ENCODE measurements at regions not wholly inside any gene's neighbourhood (a gene's known extent, or its start where the extent isn't known, plus 50 kb on each side); places are given as distances from the start of the nearest gene placed in this dataset.
"Not testable (repeated sequence)": the region's sequence is repeated elsewhere in the genome, so short reads cannot be mapped to it uniquely, and the experiment has no call there.

- TF ChIP-seq CTCF (IDR thresholded peaks at IDR 0.05), result no peak
- ATAC-seq (ENCODE audit: low read depth) (no peak), DNase-seq (no peak)
- no peaks in the 10 kb centered on the region for H3K4me1 Mint-ChIP-seq
- no peaks in the 10 kb centered on the region for H3K9me3 Mint-ChIP-seq
- no peak overlapping the region for H3K27ac Mint-ChIP-seq
- no peaks in the 10 kb centered on the region for H3K36me3 Mint-ChIP-seq (ENCODE audit: low read depth)
- H3K4me3 Mint-ChIP-seq, result no peak overlapping the region
- POLR2A ChIA-PET, result no interaction called here
- no peaks in the 10 kb centered on the region for H3K27me3 Mint-ChIP-seq
- CTCF ChIA-PET, result no interaction called here
- intact Hi-C loops (cut with micrococcal nuclease), result no loop called here
These were observed 195.9 kb downstream of the SHOX start for GRCh38 chrX:826448-826847.

GRCh38 chrX:825991-826390 lies 195.4 kb downstream of the SHOX start:
- Mint-ChIP-seq H3K27ac (no peak overlapping the region), H3K36me3 (ENCODE audit: low read depth) (no peaks in the 10 kb centered on the region), H3K27me3 (no peaks in the 10 kb centered on the region), H3K9me3 (no peaks in the 10 kb centered on the region), H3K4me1 (no peaks in the 10 kb centered on the region), H3K4me3 (no peak overlapping the region)
- ChIA-PET POLR2A (no interaction called here), CTCF (no interaction called here)
- no peak for ATAC-seq (ENCODE audit: low read depth)
- no peak for TF ChIP-seq CTCF (IDR thresholded peaks at IDR 0.05)
- intact Hi-C loops (cut with micrococcal nuclease), result no loop called here
- DNase-seq, result no peak

- intact Hi-C loops (cut with micrococcal nuclease); H3K9me3 Mint-ChIP-seq; ATAC-seq (ENCODE audit: low read depth); H3K27ac Mint-ChIP-seq; H3K4me3 Mint-ChIP-seq; CTCF ChIA-PET; POLR2A ChIA-PET; H3K4me1 Mint-ChIP-seq; DNase-seq; H3K27me3 Mint-ChIP-seq; H3K36me3 Mint-ChIP-seq (ENCODE audit: low read depth): not testable (repeated sequence)
These were observed 192.5 kb downstream of the SHOX start for GRCh38 chrX:823073-823472.

- no peaks in the 10 kb centered on the region for H3K4me1 Mint-ChIP-seq
- no peaks in the 10 kb centered on the region for H3K9me3 Mint-ChIP-seq
- H3K27ac Mint-ChIP-seq, result no peak overlapping the region
- no peak for TF ChIP-seq CTCF (IDR thresholded peaks at IDR 0.05)
- H3K36me3 Mint-ChIP-seq (ENCODE audit: low read depth), result no peaks in the 10 kb centered on the region
- intact Hi-C loops (cut with micrococcal nuclease), result no loop called here
- CTCF ChIA-PET, result no interaction called here
- H3K27me3 Mint-ChIP-seq, result no peaks in the 10 kb centered on the region
- ATAC-seq (ENCODE audit: low read depth), result no peak
- DNase-seq, result no peak
- POLR2A ChIA-PET, result no interaction called here
- H3K4me3 Mint-ChIP-seq, result no peak overlapping the region
These were observed 190.9 kb downstream of the SHOX start for GRCh38 chrX:821327-822107.

GRCh38 chrX:819684-820083 lies 189.1 kb downstream of the SHOX start:
- Mint-ChIP-seq H3K9me3 (peaks cover 5% of the 10 kb centered on the region), H3K36me3 (ENCODE audit: low read depth) (no peaks in the 10 kb centered on the region), H3K27me3 (no peaks in the 10 kb centered on the region), H3K4me1 (no peaks in the 10 kb centered on the region), H3K27ac (no peak overlapping the region), H3K4me3 (no peak overlapping the region)
- CTCF ChIA-PET, result no interaction called here
- POLR2A ChIA-PET, result no interaction called here
- no peak for TF ChIP-seq CTCF (IDR thresholded peaks at IDR 0.05)
- intact Hi-C loops (cut with micrococcal nuclease), result no loop called here
- ATAC-seq (ENCODE audit: low read depth), result no peak
- no peak for DNase-seq

GRCh38 chrX:817759-818300 lies 187.2 kb downstream of the SHOX start:
- Mint-ChIP-seq H3K9me3 (peaks cover 5% of the 10 kb centered on the region), H3K4me1 (no peaks in the 10 kb centered on the region), H3K27me3 (no peaks in the 10 kb centered on the region), H3K36me3 (ENCODE audit: low read depth) (no peaks in the 10 kb centered on the region), H3K27ac (no peak overlapping the region), H3K4me3 (no peak overlapping the region)
- ChIA-PET POLR2A (no interaction called here), CTCF (no interaction called here)
- no peak for TF ChIP-seq CTCF (IDR thresholded peaks at IDR 0.05)
- DNase-seq (no peak), ATAC-seq (ENCODE audit: low read depth) (no peak)
- intact Hi-C loops (cut with micrococcal nuclease), result no loop called here

- H3K4me1 Mint-ChIP-seq; ATAC-seq (ENCODE audit: low read depth); H3K27me3 Mint-ChIP-seq; H3K27ac Mint-ChIP-seq; H3K9me3 Mint-ChIP-seq; H3K36me3 Mint-ChIP-seq (ENCODE audit: low read depth); H3K4me3 Mint-ChIP-seq; intact Hi-C loops (cut with micrococcal nuclease); DNase-seq; CTCF ChIA-PET; POLR2A ChIA-PET: not testable (repeated sequence)
These were observed 186.6 kb downstream of the SHOX start for GRCh38 chrX:817147-817546.
